SK-N-SH treated with all-trans-retinoic acid at 6 μM for 48 hours (cell line): ENCODE measurements at regions not wholly inside any gene's neighbourhood (a gene's known extent, or its start where the extent isn't known, plus 50 kb on each side); places are given as distances from the start of the nearest gene placed in this dataset.

Experiments
- ATAC-seq: fragments of 200-7000 bp; cut with Tn5 transposase; 3 replicates; pipeline ENCODE4 v1.9.1; 2020; ENCODE audit warnings: mild to moderate bottlenecking, moderate library complexity
- ARNTL ChIP-seq: fragments of 450-650 bp; formaldehyde crosslinking; IDR thresholded peaks from 2 replicates; pipeline ENCODE4 v1.5.0; 2020; ENCODE audit warnings: low read depth, mild to moderate bottlenecking, moderate library complexity, borderline replicate concordance
- CREB5 ChIP-seq: fragments of 250-450 bp; sonication (Bioruptor Pico); IDR thresholded peaks from 2 replicates; pipeline ENCODE4 v1.5.1; 2020; ENCODE audit warnings: low read depth, mild to moderate bottlenecking, moderate library complexity
- CSDC2 ChIP-seq: fragments of 250-450 bp; sonication (Bioruptor Pico); IDR thresholded peaks from 2 replicates; pipeline ENCODE4 v1.5.0; 2020; ENCODE audit warnings: mild to moderate bottlenecking, moderate library complexity
- ESRRG ChIP-seq: fragments of 250-450 bp; sonication (Bioruptor Pico); IDR thresholded peaks from 2 replicates; pipeline ENCODE4 v1.6.1; 2021; ENCODE audit warnings: mild to moderate bottlenecking
- GLIS3 ChIP-seq: fragments of 250-450 bp; sonication (Bioruptor Pico); IDR thresholded peaks from 2 replicates; pipeline ENCODE4 v1.5.0; 2020; ENCODE audit warnings: mild to moderate bottlenecking, moderate library complexity
- ISL1 ChIP-seq: fragments of 250-450 bp; sonication (Bioruptor Pico); IDR thresholded peaks from 2 replicates; pipeline ENCODE4 v2.1.2; 2022; ENCODE audit warnings: mild to moderate bottlenecking, moderate library complexity
- PATZ1 ChIP-seq: fragments of 250-450 bp; sonication (Bioruptor Pico); IDR thresholded peaks from 2 replicates; pipeline ENCODE4 v1.8.0; 2020; ENCODE audit warnings: mild to moderate bottlenecking, moderate library complexity, borderline replicate concordance
- POU6F1 ChIP-seq: fragments of 250-450 bp; sonication (Bioruptor Pico); IDR thresholded peaks from 2 replicates; pipeline ENCODE4 v1.8.0; 2021; ENCODE audit warnings: low read depth, mild to moderate bottlenecking, moderate library complexity, borderline replicate concordance
- PPARA ChIP-seq: fragments of 250-450 bp; sonication (Bioruptor Pico); IDR thresholded peaks from 2 replicates; pipeline ENCODE4 v1.5.0; 2020; ENCODE audit warnings: mild to moderate bottlenecking, borderline replicate concordance
- RARB ChIP-seq: fragments of 250-450 bp; sonication (Bioruptor Pico); IDR thresholded peaks from 2 replicates; pipeline ENCODE4 v1.8.0; 2021; ENCODE audit warnings: mild to moderate bottlenecking, moderate library complexity
- SNAI2 ChIP-seq: fragments of 250-450 bp; sonication (Bioruptor Pico); IDR thresholded peaks from 2 replicates; pipeline ENCODE4 v1.5.0; 2020; ENCODE audit warnings: mild to moderate bottlenecking, moderate library complexity
- TCF4 ChIP-seq: fragments of 250-450 bp; sonication (Bioruptor Pico); IDR thresholded peaks from 2 replicates; pipeline ENCODE4 v1.8.0; 2021; ENCODE audit warnings: mild to moderate bottlenecking, moderate library complexity, borderline replicate concordance
- TSHZ2 ChIP-seq: fragments of 250-450 bp; sonication (Bioruptor Pico); IDR thresholded peaks from 2 replicates; pipeline ENCODE4 v1.5.0; 2020; ENCODE audit warnings: mild to moderate bottlenecking, moderate library complexity
- ZC3H10 ChIP-seq: fragments of 250-450 bp; sonication (Bioruptor Pico); IDR thresholded peaks from 2 replicates; pipeline ENCODE4 v1.5.1; 2021; ENCODE audit warnings: mild to moderate bottlenecking, moderate library complexity
- ZFP3 ChIP-seq: fragments of 250-450 bp; sonication (Bioruptor Pico); IDR thresholded peaks from 2 replicates; pipeline ENCODE4 v1.5.0; 2020; ENCODE audit warnings: mild to moderate bottlenecking, moderate library complexity
- ZNF565 ChIP-seq: fragments of 450-650 bp; formaldehyde crosslinking; conservative IDR thresholded peaks from 2 replicates; pipeline ENCODE4 v1.5.0; 2020; ENCODE audit warnings: low read depth, mild to moderate bottlenecking, moderate library complexity
- ZNF70 ChIP-seq: fragments of 450-650 bp; formaldehyde crosslinking; IDR thresholded peaks from 2 replicates; pipeline ENCODE4 v1.5.0; 2020; ENCODE audit warnings: mild to moderate bottlenecking, moderate library complexity
- ZNF8 ChIP-seq: fragments of 450-650 bp; formaldehyde crosslinking; IDR thresholded peaks from 2 replicates; pipeline ENCODE4 v1.5.0; 2020; ENCODE audit warnings: mild to moderate bottlenecking, moderate library complexity

- TF ChIP-seq ZNF70 (CRISPR knock-in tag) (no peak), CREB5 (CRISPR knock-in tag) (no peak), POU6F1 (CRISPR knock-in tag) (no peak), GLIS3 (CRISPR knock-in tag) (no peak), TCF4 (peak; percentile 38; the same call in 1 of the 2 replicates), TSHZ2 (CRISPR knock-in tag) (peak; percentile 21; the same call in 1 of the 2 replicates)
- TF ChIP-seq, all 23 proteins: peak for 2
- ATAC-seq, result peak; percentile 66; the same call in 2 of the 3 replicates
Observed at GRCh38 chr2:12083081-12083581, 336.7 kb downstream of the LPIN1 start.

GRCh38 chr2:12083713-12084419, 337.4 kb downstream of the LPIN1 start:
- ATAC-seq, result no peak
- TF ChIP-seq TSHZ2 (CRISPR knock-in tag) (peak; percentile 46; the same call in 1 of the 2 replicates), GLIS3 (CRISPR knock-in tag) (no peak)

- TF ChIP-seq ZC3H10 (CRISPR knock-in tag) (no peak), ZNF565 (no peak), CSDC2 (CRISPR knock-in tag) (no peak), POU6F1 (CRISPR knock-in tag) (no peak), ZNF8 (CRISPR knock-in tag) (no peak), ZNF70 (CRISPR knock-in tag) (no peak), CREB5 (CRISPR knock-in tag) (no peak), RARB (CRISPR knock-in tag) (no peak), ZFP3 (CRISPR knock-in tag) (no peak), TCF4 (no peak), PATZ1 (CRISPR knock-in tag) (no peak), ISL1 (CRISPR knock-in tag) (no peak), PPARA (CRISPR knock-in tag) (no peak), ARNTL (no peak), ESRRG (CRISPR knock-in tag) (no peak), SNAI2 (no peak)
- ATAC-seq, result no peak
Observed at GRCh38 chr2:12087175-12087574, 340.7 kb downstream of the LPIN1 start.
